Right hindlimb (tissue), 1 donor: ENCODE measurements at regions not wholly inside any gene's neighbourhood (a gene's known extent, or its start where the extent isn't known, plus 50 kb on each side); places are given as distances from the start of the nearest gene placed in this dataset.

Experiments used
- DNase-seq: peaks from one replicate; pipeline ENCODE4 v3.0.0-alpha.2; 2018

DNA sequence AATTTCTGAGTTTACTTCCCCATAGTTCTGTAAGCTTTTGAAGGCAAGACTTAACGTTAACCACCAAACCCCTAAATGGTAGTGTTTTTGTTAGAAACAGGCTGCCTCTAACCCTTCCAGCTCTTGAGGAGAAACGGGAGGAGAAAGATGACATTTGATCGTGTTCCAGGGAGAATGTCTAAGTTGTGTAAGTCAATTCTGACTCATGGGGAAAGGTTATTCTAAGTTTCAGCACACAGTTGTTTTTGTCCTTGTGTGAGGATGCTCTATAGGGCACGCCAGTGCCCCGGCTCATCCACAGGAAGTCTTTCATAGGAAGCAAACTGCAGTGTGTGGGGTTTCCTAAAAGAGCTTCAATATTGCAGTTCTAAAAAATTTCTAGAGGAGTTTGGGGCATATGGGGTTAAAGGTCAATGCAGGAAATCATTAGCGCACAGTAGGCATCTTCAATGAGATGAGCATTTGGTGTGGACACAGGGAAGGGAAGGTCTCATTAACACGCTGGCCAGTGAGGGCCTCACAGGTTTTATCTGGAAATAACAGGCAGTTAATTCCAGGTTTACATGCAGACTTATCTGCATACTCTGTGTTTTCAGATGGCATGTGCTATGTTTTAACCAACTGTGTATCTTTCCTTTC lies 638.2 kb upstream of the IGFBP3 start:
- no peak for DNase-seq

DNA sequence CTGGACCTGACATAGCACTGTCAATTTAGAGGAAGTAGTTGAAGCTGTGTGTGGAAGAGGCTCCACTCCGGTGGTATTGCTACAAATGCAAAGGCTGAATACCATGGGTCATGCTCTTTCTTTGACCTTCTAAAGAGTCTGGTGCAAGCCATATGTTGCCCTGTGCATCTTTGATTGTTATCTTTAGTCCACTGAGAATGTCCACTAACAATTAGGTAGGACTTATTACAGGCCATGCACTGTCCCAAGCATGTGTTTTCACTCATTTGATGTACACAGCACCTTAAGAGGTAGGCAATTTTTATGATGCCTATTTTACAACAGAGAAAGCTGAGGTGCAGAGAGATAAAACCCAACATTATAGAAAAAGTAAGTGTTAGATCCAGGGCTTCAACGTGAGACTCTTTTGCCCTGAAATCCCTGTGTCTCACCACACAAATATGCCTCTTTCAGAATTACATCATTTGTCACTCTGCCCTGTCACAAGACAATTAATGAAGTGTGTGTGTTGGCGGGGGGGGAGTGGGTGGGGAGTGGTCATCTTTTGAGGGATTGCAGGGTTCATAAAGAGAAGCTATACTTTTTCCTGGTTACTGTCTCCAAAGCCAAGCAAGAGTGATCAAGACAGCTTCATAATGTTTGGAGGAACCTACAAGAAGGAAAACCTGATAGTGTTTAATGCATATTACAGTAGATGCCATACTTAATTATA lies 637.6 kb upstream of the IGFBP3 start:
- no peak for DNase-seq

DNA sequence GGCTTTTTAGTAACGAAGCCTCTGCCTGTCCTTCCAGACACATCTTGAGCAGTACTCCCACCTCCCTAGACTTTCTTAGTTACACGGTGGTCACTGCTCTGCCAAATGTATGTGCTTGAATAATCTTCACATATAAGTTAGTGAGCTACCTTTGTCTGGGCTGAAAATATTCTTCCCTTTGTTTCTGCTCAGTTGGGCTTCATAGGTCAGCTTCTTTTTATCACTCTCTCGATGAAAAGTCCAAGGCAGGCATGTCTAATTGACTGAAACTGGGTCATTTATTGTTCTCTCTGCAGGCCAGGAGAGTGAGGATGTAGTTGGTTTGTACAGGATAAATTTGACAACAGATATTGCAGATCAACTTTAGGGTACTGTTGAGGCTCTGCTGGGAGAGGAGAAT lies 636.7 kb upstream of the IGFBP3 start:
- no peak for DNase-seq

DNA sequence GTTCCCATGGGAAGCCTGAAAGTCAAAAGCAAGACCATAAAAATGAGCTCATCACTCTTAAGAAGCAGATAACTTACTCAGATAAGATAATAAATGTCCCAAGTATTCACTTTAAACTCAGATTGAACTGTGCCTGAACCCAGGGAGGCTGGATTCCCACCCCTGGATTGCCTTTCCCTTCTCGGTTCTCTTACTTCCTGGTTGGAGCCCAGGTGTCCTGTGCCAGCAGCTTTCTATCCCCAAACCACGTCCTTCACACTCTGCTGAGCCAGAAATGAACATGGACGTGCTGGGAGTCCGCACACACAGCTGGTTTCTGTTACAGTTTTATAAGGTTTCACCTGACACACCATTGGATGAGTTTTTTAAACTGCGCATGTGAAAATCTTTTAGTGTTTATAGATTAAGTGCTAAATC lies 636.2 kb upstream of the IGFBP3 start:
- DNase-seq = peak; percentile 67

DNA sequence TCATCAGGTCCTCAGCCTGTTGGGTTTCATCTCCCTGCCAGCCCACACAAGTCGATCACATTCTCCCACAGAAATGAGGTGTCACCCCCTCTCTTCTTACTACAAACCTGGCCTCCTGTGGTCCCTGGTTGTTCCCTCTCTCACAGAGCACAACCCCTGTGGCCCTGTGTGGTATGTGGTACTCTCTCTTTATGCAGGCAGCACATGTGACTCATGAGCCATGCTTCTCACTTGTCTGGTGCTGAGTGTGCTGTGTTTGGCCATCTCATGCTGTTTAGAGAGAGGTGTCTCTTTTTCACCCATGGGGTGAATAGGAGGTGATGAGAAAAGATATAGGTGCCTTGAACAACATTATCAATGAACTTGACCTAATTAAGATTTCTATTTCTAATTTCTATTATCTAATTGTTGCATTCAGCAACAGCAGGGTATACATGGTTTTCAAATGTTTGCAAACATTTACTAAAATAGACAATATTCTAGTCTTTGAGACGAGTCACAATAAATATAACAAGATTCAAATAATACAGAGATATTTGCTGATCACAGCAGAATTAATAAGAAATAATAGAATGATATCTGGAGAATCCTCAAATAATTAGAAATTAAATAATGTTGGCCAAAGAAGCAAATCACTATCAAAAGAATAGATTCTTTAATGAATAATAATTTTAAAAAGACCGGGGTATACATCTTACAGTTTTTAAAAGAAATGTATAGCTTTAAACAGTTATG lies 633.8 kb upstream of the IGFBP3 start:
- no peak for DNase-seq

DNA sequence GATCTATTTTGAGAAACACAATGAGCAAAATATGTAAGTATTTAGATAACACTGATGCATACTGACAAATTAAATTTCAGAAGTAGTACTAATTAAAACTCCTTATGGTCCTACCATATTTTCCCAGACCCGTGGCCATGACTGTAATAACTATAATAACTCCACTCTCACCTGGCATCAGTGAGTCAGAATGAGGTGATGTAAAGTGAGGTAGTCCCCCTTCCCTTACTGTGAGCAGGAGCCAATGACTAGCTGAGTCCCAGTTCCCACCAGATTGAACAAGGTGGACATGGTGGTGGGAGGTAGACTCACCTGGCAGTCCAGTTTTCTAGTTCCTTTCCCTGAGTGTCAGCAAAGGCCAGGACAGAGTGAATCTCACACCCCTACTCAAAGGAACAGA lies 630.5 kb upstream of the IGFBP3 start:
- DNase-seq = no peak

DNA sequence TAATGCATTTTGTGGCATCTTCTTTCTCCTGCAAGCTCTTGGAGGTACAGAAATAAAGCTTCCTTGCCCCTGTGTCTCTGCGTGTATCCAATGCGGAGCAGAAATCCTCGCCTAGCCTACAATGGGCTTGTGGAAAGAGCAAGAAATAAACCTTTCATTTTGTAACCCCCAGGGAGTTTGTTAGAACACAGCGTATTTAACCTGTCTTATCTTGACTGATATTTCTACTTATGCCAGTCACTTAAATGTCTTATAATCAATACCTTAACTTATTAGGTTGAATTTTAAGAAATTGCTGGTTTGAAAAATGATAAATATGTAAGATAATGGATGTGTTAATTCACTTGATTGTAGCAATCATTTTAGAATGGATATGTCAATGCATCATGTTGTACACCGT lies 629.8 kb upstream of the IGFBP3 start:
- DNase-seq = no peak

DNA sequence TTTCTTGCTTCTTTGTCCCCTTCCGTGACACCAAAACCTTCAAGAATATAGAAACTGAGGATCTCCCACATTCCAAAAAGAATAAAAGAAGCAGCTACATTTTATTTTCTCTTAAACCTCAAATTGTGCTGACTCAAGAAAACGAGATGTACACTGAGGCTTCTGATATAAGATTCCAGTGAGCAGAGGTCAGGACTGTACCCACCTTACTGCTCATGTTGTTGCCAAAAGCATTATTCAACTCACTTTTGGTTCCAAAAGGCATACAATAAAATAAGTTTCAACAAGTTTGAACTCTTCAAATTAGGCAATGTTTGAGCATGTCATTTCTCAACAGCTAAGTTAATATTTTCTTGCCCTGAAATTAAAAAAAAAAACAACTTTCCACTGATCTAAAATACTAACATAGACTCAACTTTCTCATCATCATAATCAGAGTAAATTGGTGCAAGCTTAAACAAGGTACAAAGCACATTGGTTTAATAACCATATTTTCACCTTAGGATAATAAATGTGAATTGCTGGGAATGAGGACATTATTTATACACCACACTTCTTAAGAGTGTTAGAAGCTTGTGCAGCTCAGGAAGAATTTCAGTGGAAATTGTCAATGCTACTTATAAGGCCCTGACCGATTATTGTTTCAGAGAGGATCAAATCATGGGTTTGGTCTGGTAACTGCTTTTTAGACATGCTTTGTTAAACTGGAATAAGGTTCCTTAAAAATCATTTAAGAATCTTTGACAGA lies 629.0 kb upstream of the IGFBP3 start:
- DNase-seq = no peak

DNA sequence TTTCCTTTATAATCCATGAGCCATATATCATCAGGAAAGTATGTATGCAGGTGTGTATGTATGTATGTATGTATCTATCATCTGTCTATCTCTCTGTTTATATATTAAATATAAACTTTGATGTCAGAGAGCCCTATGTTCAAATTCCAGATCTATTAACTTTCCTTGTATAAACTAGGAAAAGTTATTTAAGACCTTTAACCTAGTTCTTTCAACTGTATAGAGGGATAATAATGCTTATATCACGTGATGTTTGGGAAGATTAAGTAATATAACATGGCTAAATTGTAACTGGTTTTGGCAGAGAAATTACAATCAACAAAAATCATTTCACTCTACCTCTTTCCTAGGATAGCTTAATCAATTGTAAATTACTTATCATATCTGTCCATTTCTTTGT lies 628.3 kb upstream of the IGFBP3 start:
- no peak for DNase-seq

DNA sequence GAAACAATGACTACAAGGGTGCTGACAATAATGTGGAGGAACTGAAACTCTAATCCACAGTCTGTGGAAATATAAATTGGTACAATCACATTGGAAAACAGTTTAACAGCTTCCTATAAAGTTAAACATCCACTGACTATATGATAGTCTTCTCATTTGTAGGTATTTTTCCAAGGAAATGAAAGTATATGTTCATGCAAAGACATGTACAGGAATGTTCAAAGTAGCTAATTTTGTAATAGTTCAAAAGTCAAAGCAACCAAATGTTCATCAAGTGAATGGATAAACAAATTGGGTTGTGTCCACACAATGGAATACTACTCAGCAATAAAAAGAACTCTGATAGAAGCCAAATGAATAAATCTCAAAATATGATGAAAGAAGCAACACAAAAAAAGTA lies 626.0 kb upstream of the IGFBP3 start:
- no peak for DNase-seq

DNA sequence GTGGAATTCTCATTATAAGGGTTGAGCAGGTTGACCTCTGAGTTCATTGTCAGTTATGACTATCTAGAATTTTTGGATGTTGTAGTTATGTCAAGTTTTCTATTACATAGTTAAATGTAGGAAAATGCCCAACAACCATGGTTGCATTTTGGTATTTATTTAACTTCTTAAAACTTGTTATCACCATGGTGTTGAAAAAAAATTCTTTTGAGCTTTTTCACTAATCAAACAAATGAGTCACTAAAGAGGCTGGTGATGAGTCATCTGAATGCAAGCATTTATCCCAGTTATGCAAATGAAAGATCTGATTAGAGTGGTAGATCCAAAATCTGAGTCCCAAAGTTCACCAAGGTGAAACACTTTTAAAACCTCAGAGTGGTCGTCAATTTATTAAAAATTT lies 624.7 kb upstream of the IGFBP3 start:
- DNase-seq = no peak

DNA sequence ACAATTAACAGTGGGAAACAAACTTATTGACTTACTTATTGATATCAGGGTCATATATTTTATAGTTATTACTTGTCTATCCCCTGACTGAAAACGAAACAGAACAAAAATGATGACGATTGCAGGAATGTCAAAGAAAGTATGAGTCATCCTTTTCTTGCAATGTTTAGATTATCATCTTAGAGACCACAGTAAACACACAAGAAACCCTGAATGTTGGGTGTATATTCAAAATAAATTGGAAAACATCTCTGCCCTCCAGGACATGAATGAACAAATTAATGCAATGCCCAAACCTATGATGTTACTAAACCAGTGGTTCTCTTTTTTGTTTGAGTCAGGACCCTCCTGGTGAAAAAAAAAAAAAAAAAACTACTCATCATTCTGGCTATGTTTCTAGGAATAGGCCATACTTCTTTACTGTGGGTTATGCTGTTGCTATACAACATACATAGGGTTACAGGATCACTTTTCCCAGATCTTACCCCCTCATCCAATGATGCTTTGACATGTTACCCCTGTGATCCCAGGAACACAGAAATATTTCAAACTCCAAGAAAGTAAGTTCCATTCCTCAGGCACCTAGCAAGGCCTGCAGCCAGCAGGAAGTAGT lies 623.4 kb upstream of the IGFBP3 start:
- no peak for DNase-seq

DNA sequence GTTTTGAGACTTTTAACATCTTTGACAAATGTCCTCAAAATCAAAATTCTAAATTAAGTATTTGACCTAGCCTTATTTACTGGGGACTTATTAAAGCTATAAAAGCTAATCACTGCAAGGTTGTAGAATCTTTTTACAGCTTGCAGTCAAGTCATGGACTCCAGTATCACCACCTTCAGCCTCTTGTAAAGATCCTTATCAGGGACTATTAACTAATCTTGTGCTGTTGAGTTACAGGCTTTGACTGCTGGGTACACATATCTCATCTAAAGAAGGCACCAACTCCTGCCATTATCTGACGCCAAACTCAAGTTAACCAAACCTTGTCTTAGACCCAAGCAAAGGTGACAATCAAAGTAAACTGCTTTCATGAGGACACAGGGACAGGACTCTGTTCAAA lies 621.0 kb upstream of the IGFBP3 start:
- no peak for DNase-seq

DNA sequence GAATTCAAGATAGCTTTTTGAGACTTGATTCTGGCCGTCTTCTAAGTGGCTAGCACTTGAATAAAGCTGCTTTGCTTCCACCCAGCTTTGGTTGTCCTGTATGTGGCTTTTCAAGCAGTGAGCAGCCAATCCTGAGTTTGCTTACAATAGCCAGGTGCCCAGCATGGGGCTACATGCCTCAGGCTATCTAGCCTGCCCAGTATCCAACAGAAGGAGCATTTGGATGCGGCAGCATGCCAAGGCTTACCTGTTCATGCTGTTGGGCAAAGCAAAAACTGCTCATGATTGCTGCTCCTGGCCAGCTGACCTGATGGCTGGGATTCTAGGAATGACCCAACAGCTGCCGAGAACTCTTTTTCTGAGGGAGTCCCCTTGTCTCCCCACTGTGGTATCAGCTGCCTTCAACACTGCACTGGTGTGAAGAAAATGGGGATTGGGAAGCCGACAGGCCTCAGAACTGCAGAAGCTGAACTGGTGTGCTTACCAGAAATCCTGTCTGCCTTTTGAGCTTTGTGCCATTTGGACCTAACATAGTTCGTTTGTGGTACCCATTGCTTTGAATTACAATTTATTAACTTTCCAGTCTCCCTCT lies 618.9 kb upstream of the IGFBP3 start:
- no peak for DNase-seq

DNA sequence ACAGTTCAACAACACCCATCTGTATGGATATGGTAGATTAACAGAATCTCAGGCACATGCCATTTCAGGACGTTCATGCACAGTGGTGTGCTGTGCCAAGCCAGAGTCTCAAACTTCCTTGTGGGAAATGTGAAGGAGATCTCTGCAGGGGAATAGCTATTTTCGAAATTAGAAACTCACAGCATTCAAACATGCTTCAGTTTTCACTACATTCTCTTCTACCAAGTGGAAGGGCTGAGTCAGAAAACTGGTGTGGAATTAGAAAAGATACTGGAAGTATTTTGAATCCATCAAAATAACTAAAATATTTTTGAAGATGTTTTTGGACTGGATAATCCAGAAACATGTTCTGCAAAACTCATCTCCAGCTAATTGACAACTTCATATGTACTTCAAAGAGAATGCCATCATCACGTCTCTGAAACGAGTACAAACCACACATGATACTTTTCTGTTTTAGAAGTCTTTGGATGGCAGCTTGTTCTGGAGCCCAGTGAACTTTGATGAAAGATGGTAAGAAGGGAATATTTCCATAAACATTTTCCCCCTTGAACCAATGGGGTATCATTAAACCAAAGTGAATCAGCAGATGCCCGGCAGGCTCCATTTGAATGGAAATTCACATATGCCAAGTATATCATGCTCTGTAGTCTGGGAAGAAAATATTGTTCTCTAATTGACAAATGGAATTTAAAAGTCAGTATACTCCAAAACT lies 616.3 kb upstream of the IGFBP3 start:
- DNase-seq = peak; percentile 43

DNA sequence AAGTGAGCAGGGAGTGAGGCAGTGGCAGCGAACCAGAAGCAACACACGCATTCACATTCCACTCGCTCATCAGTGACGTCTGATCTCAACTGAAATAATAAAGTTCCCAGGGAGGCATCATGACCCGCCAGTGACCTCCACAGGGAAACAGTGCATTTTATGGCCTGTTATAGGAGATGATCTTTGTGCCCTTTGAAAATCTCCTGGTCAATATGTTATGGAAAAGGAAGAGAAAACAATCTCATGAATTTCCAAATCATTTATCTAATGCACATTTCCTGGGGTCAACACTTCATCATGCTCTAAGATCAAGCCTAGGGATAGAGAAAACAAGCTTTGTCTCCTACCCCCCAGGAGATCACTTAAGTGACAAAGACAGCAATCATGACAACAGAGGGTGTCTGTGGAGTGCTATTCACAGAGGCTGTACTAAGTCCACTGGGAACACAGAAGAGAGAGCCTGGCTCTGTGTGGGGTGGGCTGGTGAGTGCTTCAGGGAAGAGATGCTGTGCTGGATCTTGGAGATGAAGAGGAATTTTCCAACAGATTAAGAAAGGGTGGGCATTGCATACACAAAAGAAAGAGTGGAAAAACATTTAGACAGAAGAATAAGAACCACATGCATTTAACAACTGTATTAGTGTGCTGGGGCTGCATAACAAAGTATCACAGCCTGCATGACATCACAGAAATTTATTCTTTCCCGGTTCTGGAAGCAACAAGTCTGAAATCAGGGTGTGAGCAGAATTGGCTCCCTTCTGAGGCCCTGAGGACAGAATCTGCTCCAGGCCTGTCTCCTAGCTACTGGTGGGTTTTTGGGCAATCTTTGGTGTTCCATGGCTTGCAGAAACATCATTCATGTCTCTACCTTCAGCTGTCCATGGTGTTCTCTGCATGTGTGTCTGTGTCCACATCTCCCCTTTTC lies 613.9 kb upstream of the IGFBP3 start:
- no peak for DNase-seq

DNA sequence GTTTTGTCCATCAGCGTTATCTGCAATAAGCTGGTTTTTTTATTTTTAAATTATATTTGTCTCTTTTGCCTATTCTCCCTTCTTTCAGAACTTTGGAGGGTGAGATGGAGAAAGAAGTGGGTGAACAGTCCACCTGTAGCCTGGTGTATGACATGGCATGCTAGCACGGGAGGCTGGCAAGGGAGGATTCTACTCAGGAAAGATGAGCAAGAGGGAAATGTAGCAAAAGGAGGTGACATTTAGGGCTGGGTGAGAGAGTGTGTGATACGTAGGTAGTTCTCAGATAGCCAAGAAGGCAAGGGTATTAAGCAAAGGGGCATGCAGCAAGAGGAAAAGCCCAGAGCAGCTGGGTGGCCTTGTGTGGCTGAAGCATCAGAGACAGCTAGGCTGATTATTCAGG lies 612.9 kb upstream of the IGFBP3 start:
- no peak for DNase-seq

DNA sequence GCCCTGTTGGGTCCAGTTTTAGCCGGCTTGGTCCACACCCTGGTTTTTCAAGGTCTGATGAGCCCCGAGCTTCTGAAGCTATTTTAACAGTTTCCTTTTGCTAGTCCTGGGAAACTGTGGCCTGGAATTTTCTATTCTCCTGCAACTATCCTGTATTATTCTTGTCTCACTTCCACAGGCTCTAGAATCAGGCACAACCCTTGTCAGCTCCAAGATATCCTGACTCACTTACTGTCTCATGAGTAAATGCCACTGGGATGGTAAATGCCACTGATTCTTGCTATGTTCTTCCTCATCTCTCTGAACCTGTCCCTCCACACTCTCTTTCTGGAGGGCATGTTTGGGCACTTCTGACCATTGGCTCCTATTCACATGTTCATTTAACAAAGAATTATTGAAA lies 611.5 kb upstream of the IGFBP3 start:
- DNase-seq = no peak

DNA sequence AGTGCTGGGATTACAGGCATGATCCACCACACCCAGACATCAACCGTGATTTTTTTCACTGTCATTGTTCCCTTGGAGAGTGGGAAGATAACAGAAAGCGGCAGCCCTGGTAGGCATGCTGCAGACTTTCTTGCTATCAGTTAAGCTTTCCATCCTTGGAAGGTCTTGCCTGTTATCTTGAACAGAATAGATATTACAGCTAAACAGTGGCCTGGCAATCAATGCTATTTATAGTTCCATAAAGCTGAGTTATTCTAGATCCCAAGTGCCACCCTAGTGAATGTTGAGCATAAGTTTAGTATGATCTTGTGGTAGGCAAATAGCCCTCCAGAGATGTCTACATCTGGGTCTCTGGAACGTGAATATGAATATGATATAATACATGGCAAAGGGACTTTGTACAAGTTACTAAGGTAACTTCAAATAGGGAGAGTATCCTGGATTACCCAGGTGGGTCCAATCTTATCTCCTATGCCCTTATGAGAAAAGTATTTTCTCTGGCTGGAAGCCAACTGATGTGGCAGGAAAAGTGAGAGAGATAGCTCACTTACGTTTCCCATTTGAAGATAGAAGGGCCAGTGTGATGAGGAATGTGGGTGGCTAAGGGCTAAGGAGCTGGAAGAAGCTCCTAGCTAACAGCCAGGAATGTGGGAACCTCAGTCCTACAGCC lies 609.1 kb upstream of the IGFBP3 start:
- DNase-seq = no peak

DNA sequence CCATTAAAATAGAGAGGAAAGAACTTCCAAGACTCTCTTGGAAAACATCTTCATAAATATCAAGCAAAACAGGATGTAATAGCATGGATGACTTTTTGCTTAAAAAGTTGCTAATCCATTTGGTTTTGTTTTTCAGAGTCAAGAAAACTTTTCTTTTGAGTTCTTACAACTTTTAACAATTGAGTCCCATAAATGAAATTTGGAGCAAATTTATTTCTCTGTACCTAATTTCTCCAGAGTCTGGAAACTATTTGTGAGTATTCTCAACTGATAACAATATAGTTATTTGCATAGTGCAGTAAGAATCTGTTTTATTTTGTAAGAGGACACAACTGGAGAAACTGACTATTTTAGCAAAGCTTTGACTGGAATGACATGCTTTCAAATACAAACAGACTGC lies 606.3 kb upstream of the IGFBP3 start:
- no peak for DNase-seq
